ENCODE measurements at regions not wholly inside any gene's neighbourhood (a gene's known extent, or its start where the extent isn't known, plus 50 kb on each side); places are given as distances from the start of the nearest gene placed in this dataset.

- TF ChIP-seq GATA2 (IDR thresholded peaks at IDR 0.05; ENCODE audit: low read depth, low read length), result no peak
- TF ChIP-seq GATA3 (IDR thresholded peaks at IDR 0.05; ENCODE audit: low read depth, low read length), result no peak
Measured at GRCh38 chr12:114868995-114869834, 185.2 kb upstream of the TBX3 start.
